Ishikawa (cell line): ENCODE measurements at regions not wholly inside any gene's neighbourhood (a gene's known extent, or its start where the extent isn't known, plus 50 kb on each side); places are given as distances from the start of the nearest gene placed in this dataset.

Experiments
- EGR1 ChIP-seq: IDR thresholded peaks from 2 replicates; pipeline ENCODE4 v1.6.1; 2012
- EP300 ChIP-seq: IDR thresholded peaks from 2 replicates; pipeline ENCODE4 v1.6.1; 2012; ENCODE audit warnings: borderline replicate concordance
- TAF1 ChIP-seq: IDR thresholded peaks from 2 replicates; pipeline ENCODE4 v1.6.1; 2012; ENCODE audit warnings: low read depth, mild to moderate bottlenecking

GRCh38 chr2:53209679-53210458, 557.7 kb upstream of the CHAC2 start:
- TF ChIP-seq EP300 (no peak), EGR1 (no peak), TAF1 (no peak)
